Right atrium auricular region (tissue), 2 donors: ENCODE measurements at regions not wholly inside any gene's neighbourhood (a gene's known extent, or its start where the extent isn't known, plus 50 kb on each side); places are given as distances from the start of the nearest gene placed in this dataset.

Experiments used
- DNase-seq: peaks from one replicate; pipeline ENCODE4 v3.0.0-alpha.2; 2019; ENCODE audit warnings: low spot score
- H3K27ac ChIP-seq, 2 donors: fragments of 200-600 bp; sonication (generic); 1 replicate in 1 of 2; 2 replicates in 1 of 2; pipeline ENCODE4 v1.5.1; 2016 to 2019
- H3K27me3 ChIP-seq, 2 donors: fragments of 200-600 bp; sonication (generic); one replicate each; pipeline versions ENCODE4 v1.5.1 to v1.6.0; 2017 to 2019
- H3K36me3 ChIP-seq: fragments of 200-600 bp; sonication (generic); one replicate; pipeline ENCODE4 v1.5.1; 2016
- H3K4me1 ChIP-seq, 2 donors: fragments of 200-600 bp; sonication (generic); one replicate each; pipeline versions ENCODE4 v1.5.1 to v1.6.0; 2017 to 2019
- H3K4me3 ChIP-seq, 2 donors: fragments of 200-600 bp; sonication (generic); 1 replicate in 1 of 2; 2 replicates in 1 of 2; pipeline ENCODE4 v1.5.1; 2017 to 2019; ENCODE audit warnings: mild to moderate bottlenecking in 1 of 2, moderate library complexity in 1 of 2
- H3K9me3 ChIP-seq, 2 donors: fragments of 200-600 bp; sonication (generic); one replicate each; pipeline ENCODE4 v1.5.1; 2019
- CTCF ChIP-seq, 2 donors: fragments of 200-600 bp; sonication (generic); IDR thresholded peaks; one replicate each; pipeline ENCODE4 v1.5.1; 2019; ENCODE audit warnings: antibody characterized with exemption in 2 of 2

- no peak for TF ChIP-seq CTCF (IDR thresholded peaks at IDR 0.05)
- Histone ChIP-seq H3K36me3 (no peaks in the 10 kb centered on the region), H3K27ac (no peak overlapping the region), H3K9me3 (no peaks in the 10 kb centered on the region), H3K27me3 (no peaks in the 10 kb centered on the region), H3K4me3 (no peak overlapping the region), H3K4me1 (no peaks in the 10 kb centered on the region)
- no peak for DNase-seq
Measured at GRCh38 chr7:12965767-12966166, 278.3 kb downstream of the ARL4A start.

- Histone ChIP-seq H3K27me3 (no peaks in the 10 kb centered on the region), H3K4me1 (no peaks in the 10 kb centered on the region), H3K36me3 (no peaks in the 10 kb centered on the region), H3K4me3 (no peak overlapping the region), H3K9me3 (no peaks in the 10 kb centered on the region), H3K27ac (no peak overlapping the region)
- no peak for DNase-seq
- no peak for TF ChIP-seq CTCF (IDR thresholded peaks at IDR 0.05)
Measured at GRCh38 chr7:12967322-12967721, 279.9 kb downstream of the ARL4A start.

GRCh38 chr7:12968836-12969422, 281.5 kb downstream of the ARL4A start:
- TF ChIP-seq CTCF (IDR thresholded peaks at IDR 0.05) = no peak

GRCh38 chr7:12970626-12971025, 283.2 kb downstream of the ARL4A start:
- TF ChIP-seq CTCF (IDR thresholded peaks at IDR 0.05) = no peak
- no peak for DNase-seq
- Histone ChIP-seq H3K27me3 (no peaks in the 10 kb centered on the region), H3K36me3 (no peaks in the 10 kb centered on the region), H3K9me3 (no peaks in the 10 kb centered on the region), H3K27ac (no peak overlapping the region), H3K4me1 (no peaks in the 10 kb centered on the region), H3K4me3 (no peak overlapping the region)

More at GRCh38 chr7:12968836-12969422, 281.5 kb downstream of the ARL4A start:
- no peaks in the 10 kb centered on the region for H3K36me3 ChIP-seq
- H3K9me3 ChIP-seq = no peaks in the 10 kb centered on the region
- H3K4me3 ChIP-seq = no peak overlapping the region
- H3K27ac ChIP-seq = no peak overlapping the region
- H3K27me3 ChIP-seq = no peaks in the 10 kb centered on the region
- DNase-seq = no peak
- no peaks in the 10 kb centered on the region for H3K4me1 ChIP-seq

- no peaks in the 10 kb centered on the region for H3K36me3 ChIP-seq
- no peak overlapping the region for H3K4me3 ChIP-seq
- no peak overlapping the region for H3K27ac ChIP-seq
- TF ChIP-seq CTCF (IDR thresholded peaks at IDR 0.05) = no peak
- H3K27me3 ChIP-seq = no peaks in the 10 kb centered on the region
- no peaks in the 10 kb centered on the region for H3K4me1 ChIP-seq
- no peak for DNase-seq
- H3K9me3 ChIP-seq = no peaks in the 10 kb centered on the region
Measured at GRCh38 chr7:12974451-12975166, 287.2 kb downstream of the ARL4A start.
